ENCODE measurements at regions not wholly inside any gene's neighbourhood (a gene's known extent, or its start where the extent isn't known, plus 50 kb on each side); places are given as distances from the start of the nearest gene placed in this dataset.

DNA sequence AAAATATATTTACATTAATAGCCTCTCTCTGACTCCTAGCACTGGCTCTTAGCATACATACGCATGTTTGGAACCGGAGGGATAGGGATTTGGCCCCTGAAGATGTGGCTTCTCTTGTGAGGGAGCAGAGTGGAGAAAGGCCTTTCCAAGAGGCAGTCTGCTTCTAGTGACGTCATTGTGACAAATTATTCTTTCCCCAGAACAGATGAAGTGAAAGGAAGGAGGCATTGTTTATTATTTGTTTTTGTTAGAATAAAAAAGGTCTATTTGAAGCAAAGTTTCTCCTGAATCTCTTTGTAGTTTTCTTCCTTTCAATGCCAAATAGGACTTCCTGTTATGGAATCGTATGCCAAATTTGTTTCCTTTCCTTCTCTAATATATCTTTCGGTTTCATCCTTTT lies 361.6 kb downstream of the ICE1 start:
- TF ChIP-seq, protein P1, sequence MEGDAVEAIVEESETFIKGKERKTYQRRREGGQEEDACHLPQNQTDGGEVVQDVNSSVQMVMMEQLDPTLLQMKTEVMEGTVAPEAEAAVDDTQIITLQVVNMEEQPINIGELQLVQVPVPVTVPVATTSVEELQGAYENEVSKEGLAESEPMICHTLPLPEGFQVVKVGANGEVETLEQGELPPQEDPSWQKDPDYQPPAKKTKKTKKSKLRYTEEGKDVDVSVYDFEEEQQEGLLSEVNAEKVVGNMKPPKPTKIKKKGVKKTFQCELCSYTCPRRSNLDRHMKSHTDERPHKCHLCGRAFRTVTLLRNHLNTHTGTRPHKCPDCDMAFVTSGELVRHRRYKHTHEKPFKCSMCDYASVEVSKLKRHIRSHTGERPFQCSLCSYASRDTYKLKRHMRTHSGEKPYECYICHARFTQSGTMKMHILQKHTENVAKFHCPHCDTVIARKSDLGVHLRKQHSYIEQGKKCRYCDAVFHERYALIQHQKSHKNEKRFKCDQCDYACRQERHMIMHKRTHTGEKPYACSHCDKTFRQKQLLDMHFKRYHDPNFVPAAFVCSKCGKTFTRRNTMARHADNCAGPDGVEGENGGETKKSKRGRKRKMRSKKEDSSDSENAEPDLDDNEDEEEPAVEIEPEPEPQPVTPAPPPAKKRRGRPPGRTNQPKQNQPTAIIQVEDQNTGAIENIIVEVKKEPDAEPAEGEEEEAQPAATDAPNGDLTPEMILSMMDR (conservative IDR thresholded peaks at IDR 0.05; ENCODE audit: low read depth), result no peak
- DNase-seq (ENCODE audit: low spot score), result no peak
- ChIA-PET CTCF (no interaction called here), POLR2A (ENCODE audit: low non-redundant PET) (no interaction called here)
- no peak overlapping the region for H3K27ac ChIP-seq

- DNase-seq (ENCODE audit: low spot score), result no peak
- ChIA-PET CTCF (no interaction called here), POLR2A (ENCODE audit: low non-redundant PET) (no interaction called here)
- no peak overlapping the region for H3K27ac ChIP-seq
- TF ChIP-seq, protein P1 (conservative IDR thresholded peaks at IDR 0.05; ENCODE audit: low read depth), result no peak
These were observed 360.5 kb downstream of the ICE1 start for GRCh38 chr5:5783021-5783420.

DNA sequence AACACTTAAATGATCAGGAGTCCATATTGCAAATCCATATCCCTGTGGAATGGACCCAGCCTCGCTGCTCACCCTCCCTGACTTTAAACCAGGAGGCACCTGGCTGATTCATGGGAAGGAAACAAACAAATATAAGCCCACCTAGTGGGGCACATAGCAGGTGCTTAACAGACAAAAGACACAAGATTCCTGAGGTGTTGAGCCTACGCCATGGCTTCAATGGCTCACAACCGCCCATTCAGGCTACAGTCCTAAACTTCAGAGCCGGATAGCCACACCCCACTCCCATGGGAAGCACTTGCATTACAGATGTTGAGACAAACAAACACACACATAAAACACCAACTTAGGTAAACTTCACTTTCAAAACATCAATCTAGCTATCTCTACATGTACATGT lies 359.9 kb downstream of the ICE1 start:
- no peak for DNase-seq (ENCODE audit: low spot score)
- POLR2A ChIA-PET (ENCODE audit: low non-redundant PET), result no interaction called here

GRCh38 chr5:5781335-5781734 lies 358.9 kb downstream of the ICE1 start:
- ChIA-PET CTCF (no interaction called here), POLR2A (ENCODE audit: low non-redundant PET) (no interaction called here)
- H3K27ac ChIP-seq, result no peak overlapping the region
- TF ChIP-seq, protein P1 (conservative IDR thresholded peaks at IDR 0.05; ENCODE audit: low read depth), result no peak
- no peak for DNase-seq (ENCODE audit: low spot score)

More for the DNA sequence above, 359.9 kb downstream of the ICE1 start:
- H3K27ac ChIP-seq, result no peak overlapping the region
- TF ChIP-seq, protein P1 (conservative IDR thresholded peaks at IDR 0.05; ENCODE audit: low read depth), result no peak
- CTCF ChIA-PET, result no interaction called here

- TF ChIP-seq, protein P1 (conservative IDR thresholded peaks at IDR 0.05; ENCODE audit: low read depth), result no peak
- H3K27ac ChIP-seq, result no peak overlapping the region
- DNase-seq (ENCODE audit: low spot score), result no peak
- CTCF ChIA-PET, result no interaction called here
- POLR2A ChIA-PET (ENCODE audit: low non-redundant PET), result no interaction called here
These were observed 357.8 kb downstream of the ICE1 start for GRCh38 chr5:5780253-5780652.

DNA sequence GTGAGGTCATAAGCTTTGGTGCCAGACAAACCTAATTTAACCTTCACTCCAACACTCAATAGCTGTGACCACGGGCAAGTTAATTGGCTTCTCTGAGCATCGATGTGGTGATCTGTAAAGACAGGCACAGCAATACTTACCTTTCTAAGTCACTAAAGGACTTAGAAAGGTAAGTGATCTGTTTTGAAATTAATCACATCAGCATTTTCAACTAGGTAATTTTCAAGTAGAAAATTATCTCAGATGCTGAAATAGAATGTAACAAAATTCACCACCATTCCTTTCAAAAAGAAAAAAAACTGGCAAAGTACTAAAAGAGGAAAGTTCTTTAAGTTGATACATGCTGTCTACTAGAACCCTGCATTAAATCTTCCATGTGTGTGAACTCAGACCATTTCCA lies 354.5 kb downstream of the ICE1 start:
- ChIA-PET CTCF (no interaction called here), POLR2A (ENCODE audit: low non-redundant PET) (interaction anchor here (0.6 kb wide), 1 partner anchor 10 kb away, joined by 6 read pairs; no protein-coding TSS in a partner anchor)
- DNase-seq (ENCODE audit: low spot score), result no peak
- TF ChIP-seq, protein P1 (conservative IDR thresholded peaks at IDR 0.05; ENCODE audit: low read depth), result no peak
- H3K27ac ChIP-seq, result no peak overlapping the region

DNA sequence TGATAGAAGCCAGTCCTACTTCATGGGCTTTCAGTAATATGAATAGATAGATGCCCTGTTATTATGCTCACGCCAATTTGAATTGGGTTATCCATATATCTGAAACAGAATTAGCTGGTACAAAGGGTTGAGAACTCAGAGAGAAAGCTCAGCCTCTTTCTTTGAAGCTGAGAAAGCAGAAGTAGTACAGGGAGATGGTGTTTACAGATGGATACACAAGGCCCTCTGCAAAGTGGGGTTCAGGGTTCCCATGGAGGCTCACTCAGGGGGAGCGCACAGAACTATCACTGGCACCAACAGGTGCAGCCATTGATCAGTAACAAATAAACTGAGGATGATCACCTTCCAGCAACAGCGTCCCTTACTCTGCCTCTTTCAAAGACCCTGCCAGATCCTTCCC lies 349.7 kb downstream of the ICE1 start:
- ChIA-PET POLR2A (ENCODE audit: low non-redundant PET) (no interaction called here), CTCF (no interaction called here)
- TF ChIP-seq, protein P1 (conservative IDR thresholded peaks at IDR 0.05; ENCODE audit: low read depth), result no peak
- no peak overlapping the region for H3K27ac ChIP-seq
- DNase-seq (ENCODE audit: low spot score), result no peak
